Activated CD4-positive, alpha-beta T cell treated with anti-CD3 and anti-CD28 coated beads for 24 hours (primary cell): ENCODE measurements at regions not wholly inside any gene's neighbourhood (a gene's known extent, or its start where the extent isn't known, plus 50 kb on each side); places are given as distances from the start of the nearest gene placed in this dataset.
A peak's percentile ranks its signal among the peaks of the same experiment; 100 is the strongest.

Experiments used
- DNase-seq, 2 donors: peaks; one replicate each; pipeline ENCODE4 v3.0.0-alpha.2; 2020; ENCODE audit warnings: low read depth in 2 of 2

DNA sequence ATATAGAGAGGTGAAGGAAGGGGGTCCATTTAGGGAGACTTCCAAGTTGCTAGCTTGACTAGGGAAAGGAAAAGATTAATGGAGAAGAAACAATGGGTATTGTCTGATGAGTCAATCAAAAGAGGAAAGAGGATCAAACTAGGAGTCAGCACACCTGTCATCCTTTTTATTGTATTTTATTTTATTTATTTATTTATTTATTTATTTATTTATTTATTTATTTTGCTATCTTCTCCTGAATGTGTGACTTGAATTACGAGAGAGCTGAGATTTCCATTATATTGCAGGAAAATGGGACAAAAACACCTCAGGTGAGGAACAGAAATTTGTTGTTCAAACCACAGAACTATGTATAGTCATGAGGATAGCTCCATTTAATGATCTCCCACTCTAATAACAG lies 58.9 kb downstream of the NUDT11 start:
- no peak for DNase-seq

- DNase-seq, result no peak
These were observed 61.3 kb downstream of the NUDT11 start for GRCh38 chrX:51435101-51435500.

- no peak for DNase-seq
These were observed 74.3 kb downstream of the NUDT11 start for GRCh38 chrX:51421972-51422597.

- DNase-seq, result peak in 1 of 2 donors; percentile 39
These were observed 75.8 kb downstream of the NUDT11 start for GRCh38 chrX:51420610-51421009.

DNA sequence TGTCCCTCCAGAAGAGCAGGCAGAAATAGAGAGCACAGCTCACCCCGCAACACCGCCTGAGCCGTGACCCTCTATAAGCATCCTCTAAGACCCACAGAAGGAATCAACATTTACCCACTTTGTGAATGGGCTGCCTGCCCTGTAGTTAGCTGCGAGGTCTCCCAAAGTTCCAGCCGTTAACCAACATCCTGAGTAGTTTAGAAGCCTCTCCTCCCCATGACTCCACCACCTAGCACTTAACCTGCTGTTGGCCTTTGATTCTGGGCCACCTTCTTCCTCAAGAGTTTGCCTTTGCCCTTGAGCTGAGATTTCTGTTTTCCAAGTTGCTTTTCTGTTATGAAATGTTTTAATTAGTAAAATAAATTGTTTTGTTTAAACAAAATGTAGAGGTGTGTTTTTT lies 75.8 kb downstream of the NUDT10 start:
- no peak for DNase-seq

GRCh38 chrX:51407520-51408409 lies 75.1 kb downstream of the NUDT10 start:
- DNase-seq, result no peak

DNA sequence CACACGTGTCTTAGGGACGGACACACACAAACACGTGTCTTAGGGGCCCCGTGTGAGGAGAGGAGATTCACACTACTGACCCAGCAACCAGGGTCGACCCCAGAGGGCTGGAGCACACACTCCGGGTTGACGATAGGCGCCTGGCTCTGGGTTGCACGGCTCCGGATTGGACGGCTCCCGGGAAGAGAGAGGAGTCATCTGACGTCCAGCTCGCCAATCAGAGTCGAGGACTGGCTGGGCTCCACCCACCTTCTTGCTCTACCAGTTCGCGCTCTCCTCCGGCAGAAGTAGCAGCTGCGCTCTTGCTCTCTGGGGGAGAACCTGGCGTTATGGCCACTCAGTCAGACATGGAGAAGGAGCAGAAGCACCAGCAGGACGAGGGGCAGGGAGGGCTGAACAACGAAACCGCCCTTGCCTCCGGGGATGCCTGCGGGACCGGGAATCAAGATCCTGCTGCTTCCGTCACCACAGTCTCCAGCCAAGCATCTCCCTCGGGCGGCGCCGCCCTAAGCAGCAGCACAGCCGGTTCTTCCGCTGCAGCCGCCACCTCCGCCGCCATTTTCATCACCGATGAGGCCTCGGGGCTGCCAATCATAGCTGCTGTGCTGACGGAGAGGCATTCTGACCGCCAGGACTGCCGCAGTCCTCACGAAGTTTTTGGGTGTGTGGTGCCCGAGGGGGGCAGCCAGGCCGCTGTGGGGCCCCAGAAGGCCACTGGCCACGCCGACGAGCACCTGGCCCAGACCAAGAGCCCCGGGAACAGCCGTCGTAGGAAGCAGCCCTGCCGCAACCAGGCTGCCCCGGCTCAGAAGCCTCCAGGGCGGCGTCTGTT lies 74.3 kb downstream of the NUDT10 start:
- DNase-seq, result no peak

DNA sequence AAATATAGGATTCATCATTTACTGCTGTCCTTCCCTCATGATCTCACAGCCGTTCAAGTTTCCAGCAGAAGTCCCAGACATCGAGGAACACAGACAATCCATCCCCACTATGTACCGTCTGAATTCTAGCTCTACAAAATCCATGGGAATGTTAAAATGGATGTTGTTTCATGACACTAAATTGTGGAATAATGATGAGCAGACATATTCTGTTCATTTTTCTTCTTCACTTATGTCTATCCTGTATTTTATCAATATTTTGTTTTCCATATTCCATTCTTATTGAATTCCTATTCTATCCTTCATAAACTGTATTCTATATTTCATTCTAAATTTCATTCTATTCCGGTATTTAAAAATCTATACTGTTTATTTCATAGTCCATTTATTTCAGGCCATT lies 71.8 kb downstream of the NUDT10 start:
- no peak for DNase-seq

- DNase-seq, result peak; percentile 25 to 33
These were observed 63.4 kb downstream of the NUDT10 start for GRCh38 chrX:51395810-51396728.

DNA sequence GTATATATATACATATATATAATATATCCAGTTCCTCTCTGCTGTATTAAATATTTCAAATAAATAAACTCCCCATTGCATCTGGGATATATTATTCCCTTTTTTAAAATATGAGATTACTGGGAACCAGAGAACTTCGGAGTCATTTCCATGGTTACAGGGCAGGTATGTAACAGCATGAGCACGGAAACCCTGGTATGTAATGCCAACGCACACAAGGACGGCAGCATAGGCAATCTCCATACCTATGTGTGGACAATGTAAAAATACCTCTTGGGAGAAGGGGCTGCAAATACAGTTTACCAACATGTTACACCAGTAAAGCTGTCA lies 62.8 kb downstream of the NUDT10 start:
- DNase-seq, result no peak
